MCF 10A (cell line): ENCODE measurements at regions not wholly inside any gene's neighbourhood (a gene's known extent, or its start where the extent isn't known, plus 50 kb on each side); places are given as distances from the start of the nearest gene placed in this dataset.

Source experiments
- BruUV-seq: library from RNA; stranded (reverse); fragments of 400-500 nt; replicated peaks from 2 replicates; lab custom pipeline; 2021; lab: Mats Ljungman, UMichigan
- CTCF ChIA-PET: fragments of 300-600 bp; sonication (Branson Sonifier 250); formaldehyde crosslinking; extraction: SDS; loops from one replicate; lab custom pipeline; 2021; ENCODE audit warnings: antibody characterized with exemption, inconsistent platforms; lab: Yijun Ruan, JAX
- POLR2A ChIA-PET: fragments of 300-600, 350-650 bp; sonication (Branson Sonifier 250); formaldehyde crosslinking; extraction: SDS; loops from one replicate; lab custom pipeline; 2020; ENCODE audit warnings: antibody characterized with exemption, inconsistent platforms; lab: Yijun Ruan, JAX
- DNase-seq: peaks from one replicate; pipeline ENCODE4 v3.0.0-alpha.2; 2018; ENCODE audit not compliant: unreplicated experiment
- H3K27ac Mint-ChIP-seq: one replicate; pipeline ENCODE4 v1.8.0; 2022; ENCODE audit warnings: mild to moderate bottlenecking, low read depth, mixed read lengths; ENCODE audit not compliant: unreplicated experiment
- H3K27me3 Mint-ChIP-seq: one replicate; pipeline ENCODE4 v1.8.0; 2022; ENCODE audit warnings: mixed read lengths; ENCODE audit not compliant: insufficient read depth, unreplicated experiment
- H3K36me3 Mint-ChIP-seq: one replicate; pipeline ENCODE4 v1.8.0; 2022; ENCODE audit warnings: mild to moderate bottlenecking, moderate library complexity, mixed read lengths; ENCODE audit not compliant: insufficient read depth, unreplicated experiment
- H3K4me1 Mint-ChIP-seq: one replicate; pipeline ENCODE4 v1.8.0; 2022; ENCODE audit warnings: mixed read lengths; ENCODE audit not compliant: insufficient read depth, unreplicated experiment
- H3K4me3 Mint-ChIP-seq: one replicate; pipeline ENCODE4 v1.8.0; 2022; ENCODE audit warnings: mild to moderate bottlenecking, moderate library complexity, mixed read lengths; ENCODE audit not compliant: unreplicated experiment
- H3K9me3 Mint-ChIP-seq: one replicate; pipeline ENCODE4 v1.8.0; 2022; ENCODE audit warnings: mixed read lengths; ENCODE audit not compliant: unreplicated experiment
- intact Hi-C: fragments of 100-400 bp; cut with micrococcal nuclease; formaldehyde crosslinking; loops from 2 replicates; pipeline ENCODE4 v1.14.1; 2022
- TF ChIP-seq, protein P1 (sequence below): fragments of 200-600 bp; IDR thresholded peaks from one replicate; pipeline ENCODE4 v1.8.0; 2022; ENCODE audit warnings: antibody characterized with exemption, mild to moderate bottlenecking; ENCODE audit not compliant: unreplicated experiment

DNA sequence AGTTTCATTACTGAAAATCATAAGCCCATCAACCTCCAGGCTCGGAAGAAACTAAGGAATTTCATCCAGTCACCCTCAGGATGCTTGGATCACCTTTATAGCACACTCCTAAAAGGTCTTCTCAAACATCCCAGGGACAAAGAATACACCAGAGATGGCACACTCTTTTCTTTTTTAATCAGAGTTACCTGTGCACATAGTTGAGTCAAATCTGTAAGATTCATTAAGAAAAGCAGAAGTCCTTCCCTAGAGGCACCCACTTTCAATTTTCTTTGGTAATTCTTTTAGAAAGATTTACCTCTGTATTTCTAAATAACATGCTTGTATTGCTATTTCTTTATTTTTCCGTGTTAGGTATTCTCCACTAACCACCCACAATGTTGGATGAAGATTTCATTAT lies 50.6 kb upstream of the IL6 start:
- no TSS peak for BruUV-seq
- TF ChIP-seq, protein P1, sequence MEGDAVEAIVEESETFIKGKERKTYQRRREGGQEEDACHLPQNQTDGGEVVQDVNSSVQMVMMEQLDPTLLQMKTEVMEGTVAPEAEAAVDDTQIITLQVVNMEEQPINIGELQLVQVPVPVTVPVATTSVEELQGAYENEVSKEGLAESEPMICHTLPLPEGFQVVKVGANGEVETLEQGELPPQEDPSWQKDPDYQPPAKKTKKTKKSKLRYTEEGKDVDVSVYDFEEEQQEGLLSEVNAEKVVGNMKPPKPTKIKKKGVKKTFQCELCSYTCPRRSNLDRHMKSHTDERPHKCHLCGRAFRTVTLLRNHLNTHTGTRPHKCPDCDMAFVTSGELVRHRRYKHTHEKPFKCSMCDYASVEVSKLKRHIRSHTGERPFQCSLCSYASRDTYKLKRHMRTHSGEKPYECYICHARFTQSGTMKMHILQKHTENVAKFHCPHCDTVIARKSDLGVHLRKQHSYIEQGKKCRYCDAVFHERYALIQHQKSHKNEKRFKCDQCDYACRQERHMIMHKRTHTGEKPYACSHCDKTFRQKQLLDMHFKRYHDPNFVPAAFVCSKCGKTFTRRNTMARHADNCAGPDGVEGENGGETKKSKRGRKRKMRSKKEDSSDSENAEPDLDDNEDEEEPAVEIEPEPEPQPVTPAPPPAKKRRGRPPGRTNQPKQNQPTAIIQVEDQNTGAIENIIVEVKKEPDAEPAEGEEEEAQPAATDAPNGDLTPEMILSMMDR: no peak
- H3K27me3 Mint-ChIP-seq: no peaks in the 10 kb centered on the region
- CTCF ChIA-PET: no interaction called here
- no peak overlapping the region for H3K27ac Mint-ChIP-seq
- intact Hi-C loops: no loop called here
- H3K36me3 Mint-ChIP-seq: no peaks in the 10 kb centered on the region
- peaks cover 8% of the 10 kb centered on the region for H3K9me3 Mint-ChIP-seq
- POLR2A ChIA-PET: no interaction called here
- H3K4me1 Mint-ChIP-seq: peaks cover 17% of the 10 kb centered on the region
- H3K4me3 Mint-ChIP-seq: no peak overlapping the region
- DNase-seq: no peak

DNA sequence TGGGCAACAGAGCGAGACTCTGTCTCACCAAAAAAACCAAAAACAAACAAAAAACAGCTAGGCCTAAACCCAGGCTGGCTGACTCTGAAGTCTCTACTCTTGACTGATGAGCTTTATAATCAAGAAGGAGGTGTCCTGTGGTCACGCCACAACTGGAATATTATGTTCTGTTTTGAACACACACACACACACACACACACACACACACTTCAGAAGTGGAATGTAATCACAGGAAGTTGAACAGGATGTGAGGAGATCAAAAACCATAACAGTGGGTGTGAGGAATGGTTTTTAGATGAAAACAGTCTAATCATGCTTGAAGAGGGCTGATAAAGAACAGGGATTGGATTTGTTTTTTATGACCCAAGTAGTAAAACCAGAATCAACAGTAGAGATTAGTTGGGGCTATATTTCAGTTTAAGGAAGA lies 51.1 kb upstream of the IL6 start:
- ChIA-PET CTCF (interaction anchor here (0.8 kb wide), 1 partner anchor 115 kb away, joined by 6 read pairs; no protein-coding TSS in a partner anchor), POLR2A (no interaction called here)
- DNase-seq: no peak
- H3K4me1 Mint-ChIP-seq: peaks cover 20% of the 10 kb centered on the region
- no peak overlapping the region for H3K27ac Mint-ChIP-seq
- intact Hi-C loops: no loop called here
- TF ChIP-seq, protein P1: no peak
- H3K27me3 Mint-ChIP-seq: no peaks in the 10 kb centered on the region
- H3K4me3 Mint-ChIP-seq: no peak overlapping the region
- BruUV-seq: no TSS peak
- H3K36me3 Mint-ChIP-seq: no peaks in the 10 kb centered on the region
- peaks cover 8% of the 10 kb centered on the region for H3K9me3 Mint-ChIP-seq

DNA sequence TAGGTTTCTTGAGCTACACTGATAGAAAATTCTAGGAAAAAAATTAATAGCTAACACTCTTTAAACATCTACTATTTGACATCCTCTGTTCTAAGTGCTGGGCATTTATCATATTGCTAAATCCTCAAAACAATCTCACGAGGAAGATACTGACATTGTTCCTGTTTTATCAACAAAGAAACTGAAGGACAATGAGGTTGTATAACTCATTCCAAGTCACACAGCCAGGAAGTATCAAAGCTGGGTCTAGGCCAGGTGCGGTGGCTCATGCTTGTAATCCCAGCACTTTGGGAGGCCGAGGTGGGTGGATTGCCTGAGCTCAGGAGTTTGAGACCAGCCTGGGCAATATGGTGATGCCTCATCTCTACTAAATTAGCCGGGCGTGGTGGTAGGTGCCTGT lies 51.6 kb upstream of the IL6 start:
- Mint-ChIP-seq H3K9me3 (peaks cover 8% of the 10 kb centered on the region), H3K4me1 (peaks cover 20% of the 10 kb centered on the region), H3K27ac (no peak overlapping the region), H3K27me3 (no peaks in the 10 kb centered on the region), H3K4me3 (no peak overlapping the region), H3K36me3 (no peaks in the 10 kb centered on the region)
- TF ChIP-seq, protein P1: no peak
- peak; percentile 25 for DNase-seq
- ChIA-PET POLR2A (no interaction called here), CTCF (interaction anchor here (0.8 kb wide), 1 partner anchor 115 kb away, joined by 6 read pairs; no protein-coding TSS in a partner anchor)
- intact Hi-C loops: no loop called here
- BruUV-seq: no TSS peak

DNA sequence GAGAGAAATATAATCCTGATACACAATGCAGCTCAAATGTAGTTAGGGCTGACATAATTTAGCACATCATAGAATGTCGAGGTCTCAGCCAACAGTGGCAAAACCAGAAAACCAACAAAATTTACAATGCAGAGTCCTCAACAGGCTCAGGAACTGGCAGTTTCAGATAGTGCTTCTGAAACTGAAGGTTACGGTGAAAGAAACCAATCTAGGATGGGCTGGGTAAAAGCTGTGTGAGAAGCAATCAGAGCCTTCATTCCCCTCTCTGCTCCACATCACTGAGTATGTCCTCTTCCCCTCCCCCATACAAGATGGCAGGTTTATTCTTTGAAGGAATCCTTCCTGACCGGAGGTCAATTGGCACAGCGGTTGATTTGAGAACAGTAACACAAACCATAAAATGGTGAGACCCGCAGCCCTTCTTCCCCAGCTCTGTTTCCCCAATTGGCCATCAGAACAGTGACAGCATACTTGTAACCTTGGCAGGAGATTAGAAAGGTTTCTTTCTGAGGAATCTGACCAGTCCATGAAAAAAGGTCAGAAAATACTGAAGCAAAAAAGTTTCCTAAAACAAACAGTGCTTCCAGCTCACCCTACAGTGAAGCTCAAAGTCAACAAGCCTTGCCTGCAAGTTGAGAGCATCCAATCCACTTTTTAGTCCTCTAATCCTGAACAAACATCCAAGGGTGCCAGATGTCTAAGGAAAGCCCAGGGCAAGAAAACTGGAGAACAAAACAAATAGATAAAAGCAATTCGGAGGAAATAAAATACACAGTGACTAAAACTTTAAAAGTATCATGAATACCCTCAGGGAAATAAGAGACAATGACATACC lies 53.9 kb upstream of the IL6 start:
- BruUV-seq: no TSS peak
- peaks cover 29% of the 10 kb centered on the region for H3K4me1 Mint-ChIP-seq
- H3K9me3 Mint-ChIP-seq: peaks cover 8% of the 10 kb centered on the region
- H3K36me3 Mint-ChIP-seq: no peaks in the 10 kb centered on the region
- no peak overlapping the region for H3K27ac Mint-ChIP-seq
- DNase-seq: no peak
- TF ChIP-seq, protein P1: no peak
- no peaks in the 10 kb centered on the region for H3K27me3 Mint-ChIP-seq
- ChIA-PET CTCF (interaction anchor here (0.6 to 1.2 kb wide), 3 partner anchors 10 to 136 kb away, joined by 3 to 7 read pairs (median 3); no protein-coding TSS in a partner anchor), POLR2A (interaction anchor here (0.7 to 0.9 kb wide), 2 partner anchors 25 to 330 kb away, joined by 3 read pairs; no protein-coding TSS in a partner anchor)
- no peak overlapping the region for H3K4me3 Mint-ChIP-seq
- intact Hi-C loops: no loop called here
